Omental fat pad (tissue), 3 donors: ENCODE measurements at regions not wholly inside any gene's neighbourhood (a gene's known extent, or its start where the extent isn't known, plus 50 kb on each side); places are given as distances from the start of the nearest gene placed in this dataset.

Experiments used
- ATAC-seq: fragments of 150-250 bp; one replicate; pipeline ENCODE4 v1.9.1; 2016; ENCODE audit warnings: mild to moderate bottlenecking, moderate library complexity; ENCODE audit not compliant: low FRiP score
- DNase-seq: peaks from one replicate; pipeline ENCODE4 v3.0.0-alpha.2; 2019; ENCODE audit warnings: low spot score
- CTCF ChIP-seq, 3 donors: fragments of 450-650 bp; IDR thresholded peaks; one replicate each; pipeline ENCODE4 v1.5.1; 2016 to 2017; ENCODE audit warnings: antibody characterized with exemption in 3 of 3, mild to moderate bottlenecking in 3 of 3, moderate library complexity in 2 of 3

GRCh38 chr9:17929506-17929905 lies 350.6 kb downstream of the SH3GL2 start:
- no peak for TF ChIP-seq CTCF (IDR thresholded peaks at IDR 0.05)
- ATAC-seq (no peak), DNase-seq (no peak)

DNA sequence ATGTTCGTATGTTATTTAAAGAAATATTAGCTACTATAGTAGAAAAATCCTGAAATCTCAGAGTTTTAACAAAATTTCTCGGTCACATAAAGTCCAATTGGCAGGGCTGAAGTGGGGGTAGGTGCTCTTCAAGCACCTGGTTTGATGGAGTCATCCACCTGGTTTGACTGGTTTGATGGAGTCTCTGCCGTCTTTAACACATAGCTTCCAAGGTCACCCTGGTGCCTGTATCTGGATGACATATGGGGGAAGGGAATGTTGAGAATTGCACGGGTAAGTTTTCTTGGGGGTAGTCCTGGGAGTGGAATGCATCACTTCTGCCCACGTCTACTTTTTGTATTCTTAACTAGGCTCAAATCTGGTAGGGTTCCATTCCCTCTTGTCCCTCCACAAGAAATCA lies 351.2 kb downstream of the SH3GL2 start:
- DNase-seq (no peak), ATAC-seq (no peak)
- TF ChIP-seq CTCF (IDR thresholded peaks at IDR 0.05): no peak

DNA sequence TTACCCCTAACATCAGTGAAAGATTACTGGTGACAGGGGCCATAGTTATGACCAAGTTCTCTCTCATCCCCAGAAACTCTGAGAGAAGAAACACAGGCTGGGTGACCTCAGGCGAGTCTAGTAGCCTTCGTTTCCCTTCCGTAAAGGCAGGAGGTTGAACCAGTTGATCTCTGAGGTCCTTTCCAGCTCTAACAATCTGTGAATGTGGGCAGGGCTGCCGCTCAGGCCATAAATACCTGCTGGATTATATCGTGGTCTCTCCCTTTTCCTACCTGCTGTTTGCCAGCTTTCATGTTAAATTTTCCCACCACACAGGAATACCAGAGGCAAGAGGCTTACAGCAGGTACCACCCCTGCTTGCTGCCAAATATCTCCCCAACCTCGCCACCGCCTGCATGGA lies 357.5 kb downstream of the SH3GL2 start:
- no peak for DNase-seq
- TF ChIP-seq CTCF (IDR thresholded peaks at IDR 0.05): no peak
- no peak for ATAC-seq

GRCh38 chr9:17938035-17938655 lies 359.3 kb downstream of the SH3GL2 start:
- DNase-seq (no peak), ATAC-seq (no peak)
- TF ChIP-seq CTCF (IDR thresholded peaks at IDR 0.05): no peak

DNA sequence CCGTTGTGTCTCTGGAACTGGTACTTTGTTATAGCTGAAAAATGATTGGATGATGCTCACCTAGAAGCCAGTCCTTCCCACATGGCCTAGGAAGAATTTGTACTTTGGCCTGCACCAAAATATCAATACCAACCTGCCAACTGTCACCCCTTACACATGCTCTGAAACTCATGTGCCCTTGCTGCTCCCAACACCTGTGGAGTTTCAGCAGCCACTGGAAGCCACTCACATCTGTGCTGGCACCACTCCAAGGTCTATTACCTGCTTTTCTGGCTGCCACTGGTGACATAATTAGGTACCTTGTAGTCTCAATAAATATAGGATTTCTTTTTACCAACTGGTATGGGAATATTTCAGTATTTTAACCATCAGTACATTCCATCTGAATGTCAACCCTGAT lies 363.6 kb downstream of the SH3GL2 start:
- DNase-seq (no peak), ATAC-seq (no peak)
- TF ChIP-seq CTCF (IDR thresholded peaks at IDR 0.05): no peak

- TF ChIP-seq CTCF (IDR thresholded peaks at IDR 0.05): no peak
- DNase-seq: no peak
- ATAC-seq: no peak
Observed at GRCh38 chr9:17955409-17955808, 376.5 kb downstream of the SH3GL2 start.

GRCh38 chr9:17958363-17958762 lies 379.5 kb downstream of the SH3GL2 start:
- DNase-seq (no peak), ATAC-seq (no peak)
- no peak for TF ChIP-seq CTCF (IDR thresholded peaks at IDR 0.05)
